ENCODE measurements at regions not wholly inside any gene's neighbourhood (a gene's known extent, or its start where the extent isn't known, plus 50 kb on each side); places are given as distances from the start of the nearest gene placed in this dataset.
"Not testable (repeated sequence)": the region's sequence is repeated elsewhere in the genome, so short reads cannot be mapped to it uniquely, and the experiment has no call there.

- DNase-seq (ENCODE audit: low read depth in 4 of 4, low spot score in 1 of 4): no peak
Measured at GRCh38 chr3:33919312-33920120, 121.1 kb downstream of the PDCD6IP start.

DNA sequence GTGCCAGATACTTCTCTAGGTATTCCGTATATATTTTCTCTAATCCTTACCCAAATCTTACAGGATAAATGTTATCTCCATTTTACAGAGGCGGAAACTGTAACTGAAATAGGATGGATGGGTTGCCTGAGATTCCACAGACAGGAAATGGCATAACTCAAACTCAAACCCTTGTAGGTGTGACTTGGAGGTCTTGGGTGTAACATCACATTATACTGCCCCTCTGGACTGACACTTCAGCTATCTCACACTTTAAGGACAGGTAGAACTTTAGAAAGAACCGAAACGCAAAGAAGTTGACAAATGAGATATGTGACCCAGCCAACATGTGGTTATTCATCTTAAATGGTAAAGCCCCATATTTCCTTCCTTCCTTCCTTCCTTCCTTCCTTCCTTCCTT is 122.1 kb downstream of the PDCD6IP start:
- no peak for DNase-seq (ENCODE audit: low read depth in 4 of 4, low spot score in 1 of 4)

DNA sequence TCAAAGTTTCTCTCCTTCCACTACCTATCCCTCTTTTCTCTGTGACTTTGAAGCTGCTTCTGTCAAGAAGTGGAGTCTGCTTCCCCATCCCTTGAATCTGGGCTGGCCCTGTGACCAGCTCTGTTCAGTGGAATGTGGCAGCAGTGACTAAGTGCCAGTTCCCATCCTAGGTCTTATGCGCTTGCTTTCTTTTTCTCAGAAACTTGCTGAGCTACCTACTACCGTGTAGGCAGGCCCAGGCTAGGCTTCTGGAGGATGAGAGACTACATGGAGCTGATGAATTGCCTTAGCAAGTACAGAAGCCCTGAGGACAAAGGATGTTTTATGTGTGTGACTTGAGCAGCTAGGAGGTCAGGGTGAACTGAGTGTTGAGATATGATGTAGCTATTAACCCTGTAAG is 123.2 kb downstream of the PDCD6IP start:
- DNase-seq (ENCODE audit: low read depth in 4 of 4, low spot score in 1 of 4): no peak

DNA sequence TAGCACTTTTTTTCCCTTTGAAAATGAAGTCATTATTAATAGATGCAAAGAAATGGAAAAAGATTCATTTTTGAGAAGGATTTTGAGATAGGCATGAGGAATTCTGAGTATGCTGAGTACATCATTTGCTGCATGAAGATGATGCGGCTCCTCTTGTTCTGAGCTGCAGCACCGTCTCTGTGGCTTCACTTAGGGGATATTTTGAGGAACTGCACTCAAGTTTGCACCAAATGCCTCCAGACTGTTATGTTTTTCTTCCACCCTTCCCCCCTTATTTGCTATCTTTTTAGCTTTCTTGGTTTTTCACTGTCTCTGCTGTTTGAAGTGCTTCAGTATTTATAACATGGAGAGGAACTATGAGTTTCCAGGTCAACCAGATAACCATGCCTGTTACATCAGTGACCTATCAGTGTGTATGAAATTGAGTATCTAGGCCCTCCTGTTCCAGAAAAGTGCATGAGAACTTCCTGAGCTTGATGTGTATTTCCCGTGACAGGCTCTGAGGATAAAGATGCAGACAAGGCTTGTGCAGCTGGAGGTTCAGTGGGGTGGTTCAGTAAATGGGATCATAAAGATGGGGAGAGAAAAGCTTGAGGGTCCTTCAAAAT is 128.7 kb downstream of the PDCD6IP start:
- no peak for DNase-seq (ENCODE audit: low read depth in 4 of 4, low spot score in 1 of 4)

GRCh38 chr3:33929813-33930212 is 131.4 kb downstream of the PDCD6IP start:
- DNase-seq (ENCODE audit: low read depth in 4 of 4, low spot score in 1 of 4): no peak

- DNase-seq (ENCODE audit: low read depth in 4 of 4, low spot score in 1 of 4): no peak
Measured at GRCh38 chr3:33931512-33931911, 133.1 kb downstream of the PDCD6IP start.

DNA sequence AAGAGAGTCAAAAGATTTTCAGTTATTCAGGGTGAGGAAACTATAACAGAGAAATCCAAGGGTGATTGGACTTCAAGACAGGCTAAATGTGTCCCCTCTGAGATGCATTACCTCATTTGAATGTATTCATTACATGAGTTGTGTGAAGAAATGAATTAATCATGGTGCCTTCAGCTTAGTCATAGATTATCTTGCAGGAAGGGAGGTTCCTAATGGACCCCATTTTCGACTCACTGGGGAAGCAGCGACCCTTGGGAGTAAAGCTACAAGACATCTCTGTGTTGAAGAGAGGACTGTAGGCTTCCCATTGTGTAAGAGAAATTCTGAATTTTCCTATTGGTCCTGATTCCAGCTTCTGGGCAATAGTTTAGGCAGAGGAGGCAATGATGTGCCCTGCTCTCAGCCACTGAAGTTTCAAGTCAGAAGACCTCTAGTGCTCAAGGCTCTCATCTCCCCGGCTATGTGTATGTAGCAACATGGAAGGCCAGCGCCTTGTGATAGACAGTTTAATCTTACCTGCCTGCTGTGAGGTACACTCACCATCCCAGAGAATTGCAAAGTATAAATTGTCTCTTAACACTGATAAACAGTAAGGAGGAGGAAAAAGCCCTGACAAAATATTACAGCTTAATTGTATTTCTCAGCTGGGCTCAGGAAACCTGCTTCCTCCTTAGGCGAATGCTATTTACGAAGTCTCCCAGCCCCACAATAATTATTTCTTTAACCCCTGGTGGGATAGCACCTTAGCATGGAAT is 133.8 kb downstream of the PDCD6IP start:
- no peak for DNase-seq (ENCODE audit: low read depth in 4 of 4, low spot score in 1 of 4)

- DNase-seq (ENCODE audit: low read depth in 4 of 4, low spot score in 1 of 4): no peak
Measured at GRCh38 chr3:33936171-33936920, 137.9 kb downstream of the PDCD6IP start.

DNA sequence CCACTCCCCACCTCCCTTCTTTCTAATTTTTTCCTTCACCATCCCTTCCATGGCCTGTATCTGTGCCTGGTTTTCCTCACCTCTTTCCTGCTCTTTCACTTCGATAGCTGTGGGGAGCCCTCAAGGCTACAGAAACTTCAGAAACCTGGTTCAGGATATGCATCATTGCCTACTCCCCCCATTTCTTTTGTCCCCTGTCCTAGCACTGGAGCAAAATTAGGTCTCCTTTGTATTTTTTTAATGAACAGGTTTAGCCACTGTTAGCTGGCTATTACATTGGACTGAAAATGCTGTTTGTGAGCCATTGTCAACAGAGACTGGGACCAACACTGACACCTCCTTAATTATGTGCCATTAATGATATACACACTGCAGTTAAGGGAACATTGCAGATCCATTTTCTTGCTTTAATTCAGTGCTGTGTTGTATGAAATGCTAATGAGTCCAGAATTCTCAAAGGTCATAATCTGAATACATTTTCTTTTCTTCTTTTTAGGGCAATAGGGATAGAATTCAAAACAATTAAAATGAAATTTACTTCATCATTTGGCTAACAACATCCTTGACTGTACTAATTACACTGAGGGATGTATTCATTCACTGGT is 138.6 kb downstream of the PDCD6IP start:
- DNase-seq (ENCODE audit: low read depth in 4 of 4, low spot score in 1 of 4): no peak

DNA sequence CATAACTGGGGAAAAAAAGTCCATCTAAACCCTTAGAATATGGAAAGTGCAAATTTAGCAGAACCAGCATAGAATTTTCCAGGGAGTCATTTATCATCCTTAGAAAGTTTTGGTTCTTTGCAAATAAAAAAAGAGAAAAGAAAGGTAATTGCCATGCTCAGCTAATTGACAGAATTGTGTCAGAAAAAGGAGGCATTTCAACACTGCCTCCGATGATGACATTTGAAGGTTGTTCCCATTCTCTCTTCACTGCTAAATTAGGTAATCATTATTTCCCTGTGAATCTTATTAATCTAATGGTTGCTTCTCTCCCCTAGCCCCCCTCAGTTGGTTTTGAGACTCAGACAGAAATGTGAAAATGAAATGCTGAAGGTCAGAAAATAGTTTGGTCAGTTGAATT is 139.2 kb downstream of the PDCD6IP start:
- DNase-seq (ENCODE audit: low read depth in 4 of 4, low spot score in 1 of 4): no peak

GRCh38 chr3:33940149-33940548 is 141.7 kb downstream of the PDCD6IP start:
- DNase-seq (ENCODE audit: low read depth in 4 of 4, low spot score in 1 of 4): no peak

DNA sequence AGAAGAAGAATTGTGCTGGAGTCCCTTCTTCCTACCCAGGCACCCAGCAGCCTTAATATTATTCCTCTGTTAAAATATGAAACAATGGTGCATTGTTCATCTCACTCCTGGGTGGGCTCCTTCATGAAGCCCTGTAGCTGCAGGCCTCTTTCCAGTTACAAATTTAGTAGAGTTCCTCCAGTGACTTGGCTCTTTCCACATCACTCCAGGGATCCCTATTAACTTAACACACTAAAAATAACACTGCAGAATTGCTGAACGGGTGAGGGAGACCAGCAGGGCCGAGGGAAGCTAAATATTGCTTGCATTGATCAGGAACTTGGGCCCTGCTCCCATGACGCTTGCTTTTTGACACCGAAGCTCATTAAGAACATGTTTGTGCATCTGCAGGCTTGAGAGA is 142.3 kb downstream of the PDCD6IP start:
- no peak for DNase-seq (ENCODE audit: low read depth in 4 of 4, low spot score in 1 of 4)

GRCh38 chr3:33941804-33942203 is 143.4 kb downstream of the PDCD6IP start:
- no peak for DNase-seq (ENCODE audit: low read depth in 4 of 4, low spot score in 1 of 4)

DNA sequence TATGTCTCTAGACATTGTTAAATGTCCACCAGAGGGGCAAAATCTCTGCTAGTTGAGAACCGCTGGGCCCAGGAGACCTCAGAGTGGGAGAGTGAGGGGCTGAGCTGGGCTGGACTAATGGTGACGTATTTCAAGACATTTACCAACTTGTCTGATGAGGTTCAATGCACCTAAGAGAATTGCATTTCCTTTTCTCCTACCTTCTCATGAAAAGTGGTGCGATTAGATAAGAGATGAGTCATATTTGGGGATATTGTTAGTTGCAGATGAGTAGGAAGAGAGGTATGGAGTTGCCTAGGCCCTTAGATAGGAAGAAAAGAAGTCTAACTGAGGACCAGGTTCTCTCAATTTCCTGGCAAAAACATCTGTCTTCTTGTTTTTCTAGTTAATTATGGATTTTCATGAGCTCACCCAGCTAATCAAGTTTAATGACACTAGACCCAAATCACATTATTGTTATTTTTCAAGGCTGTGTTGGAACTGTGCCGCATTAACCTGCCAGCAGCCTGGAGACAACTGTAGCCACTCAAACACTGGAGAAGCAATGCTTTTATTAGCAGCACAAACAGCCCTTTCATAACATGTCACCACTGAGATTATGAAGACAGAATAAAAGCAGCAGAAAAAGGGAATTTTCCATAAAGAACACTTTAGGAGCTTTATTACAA is 144.2 kb downstream of the PDCD6IP start:
- DNase-seq (ENCODE audit: low read depth in 4 of 4, low spot score in 1 of 4): no peak

DNA sequence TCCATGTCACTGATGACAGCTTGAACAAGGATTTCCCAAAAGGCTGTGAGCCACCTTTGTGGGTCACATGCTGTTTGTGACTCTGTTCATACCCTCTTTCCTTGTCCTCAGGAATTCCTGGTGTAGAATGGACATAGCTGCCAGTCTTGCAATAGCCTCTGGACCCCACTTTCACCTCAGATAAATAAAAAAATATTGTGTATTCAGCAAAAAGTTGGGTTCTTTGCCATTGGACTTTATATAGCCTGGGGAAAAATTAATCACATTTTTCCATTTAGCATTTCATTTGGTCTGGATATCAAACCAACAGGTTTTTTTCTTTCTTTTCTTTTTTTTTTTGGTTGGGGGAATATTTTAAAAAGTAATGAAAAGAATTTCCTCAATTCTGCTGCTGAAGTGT is 144.8 kb downstream of the PDCD6IP start:
- no peak for DNase-seq (ENCODE audit: low read depth in 4 of 4, low spot score in 1 of 4)

- not testable (repeated sequence) for DNase-seq (ENCODE audit: low read depth in 4 of 4, low spot score in 1 of 4)
Measured at GRCh38 chr3:33946612-33947011, 148.2 kb downstream of the PDCD6IP start.

GRCh38 chr3:33947272-33948195 is 149.1 kb downstream of the PDCD6IP start:
- DNase-seq (ENCODE audit: low read depth in 4 of 4, low spot score in 1 of 4): no peak

- no peak for DNase-seq (ENCODE audit: low read depth in 4 of 4, low spot score in 1 of 4)
Measured at GRCh38 chr3:33949074-33949473, 150.6 kb downstream of the PDCD6IP start.

DNA sequence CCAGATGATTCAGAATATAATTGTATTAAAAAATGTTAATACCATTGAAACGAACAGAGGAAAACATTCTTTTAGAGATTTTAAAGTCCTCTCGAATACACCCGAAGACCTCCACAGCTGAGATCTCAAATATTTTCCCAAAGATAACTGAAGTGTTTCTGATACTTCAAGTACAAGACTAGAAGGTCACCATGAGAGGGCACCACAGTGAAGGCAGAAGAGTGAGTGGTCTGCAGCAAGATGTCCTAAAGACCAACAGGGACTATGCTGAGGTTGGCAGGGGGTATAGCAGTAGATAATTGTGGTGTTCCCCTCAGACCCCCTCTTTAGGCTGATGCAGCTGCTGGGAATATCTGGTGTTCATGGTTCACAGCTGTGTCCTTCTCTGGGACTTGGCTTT is 156.5 kb downstream of the PDCD6IP start:
- DNase-seq (ENCODE audit: low read depth in 4 of 4, low spot score in 1 of 4): no peak
